GM06990 (cell line): ENCODE measurements at regions not wholly inside any gene's neighbourhood (a gene's known extent, or its start where the extent isn't known, plus 50 kb on each side); places are given as distances from the start of the nearest gene placed in this dataset.
"Not testable (repeated sequence)": the region's sequence is repeated elsewhere in the genome, so short reads cannot be mapped to it uniquely, and the experiment has no call there.

ENCODE experiments used
- DNase-seq: peaks from one replicate; pipeline ENCODE4 v3.0.0-alpha.2; 2011; ENCODE audit not compliant: insufficient read length; ENCODE audit errors: extremely low read depth
- H3K27me3 ChIP-seq: replicated peaks from 2 replicates; pipeline ENCODE4 v1.6.0; 2011; ENCODE audit warnings: low read length; ENCODE audit not compliant: control insufficient read depth, insufficient read depth
- H3K36me3 ChIP-seq: 2 replicates; pipeline ENCODE4 v1.5.1; 2011; ENCODE audit warnings: low read length; ENCODE audit not compliant: control insufficient read depth, insufficient read depth
- H3K4me3 ChIP-seq: replicated peaks from 2 replicates; pipeline ENCODE4 v1.5.1; 2011; ENCODE audit warnings: low read depth, mild to moderate bottlenecking, control low read depth, low read length
- CTCF ChIP-seq: IDR thresholded peaks from 2 replicates; pipeline ENCODE4 v1.5.1; 2011; ENCODE audit warnings: low read length, control low read depth, mild to moderate bottlenecking, inconsistent platforms; ENCODE audit not compliant: insufficient read depth, poor library complexity, severe bottlenecking

DNA sequence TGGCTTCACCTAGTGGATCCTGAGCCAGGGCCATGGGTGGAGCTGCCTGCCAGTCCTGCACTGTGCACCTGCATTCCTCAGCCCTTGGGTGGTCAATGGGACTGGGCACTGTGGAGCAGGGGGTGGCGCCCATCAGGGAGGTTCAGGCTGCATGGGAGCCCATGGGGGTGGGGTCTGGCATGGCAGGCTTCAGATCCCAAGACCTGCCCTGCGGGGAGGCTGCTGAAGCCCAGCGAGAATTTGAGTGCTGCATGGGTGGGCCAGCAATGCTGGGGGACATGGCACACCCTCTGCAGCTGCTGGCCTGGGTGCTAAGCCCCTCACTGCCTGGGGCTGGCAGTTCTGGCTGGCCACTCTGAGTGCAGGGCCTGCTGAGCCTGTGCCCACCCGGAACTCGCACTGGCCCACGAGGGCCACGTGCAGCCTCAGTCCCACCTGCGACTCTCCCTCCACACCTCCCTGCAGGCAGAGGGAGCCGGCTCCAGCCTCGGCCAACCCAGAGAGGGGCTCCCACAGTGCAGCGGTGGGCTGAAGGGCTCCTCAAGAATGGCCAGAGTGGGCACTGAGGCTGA is 270.0 kb downstream of the CENPC start:
- TF ChIP-seq CTCF: no peak
- no peak for DNase-seq
- Histone ChIP-seq H3K4me3 (no peak overlapping the region), H3K27me3 (no peaks in the 10 kb centered on the region), H3K36me3 (no peaks in the 10 kb centered on the region)

DNA sequence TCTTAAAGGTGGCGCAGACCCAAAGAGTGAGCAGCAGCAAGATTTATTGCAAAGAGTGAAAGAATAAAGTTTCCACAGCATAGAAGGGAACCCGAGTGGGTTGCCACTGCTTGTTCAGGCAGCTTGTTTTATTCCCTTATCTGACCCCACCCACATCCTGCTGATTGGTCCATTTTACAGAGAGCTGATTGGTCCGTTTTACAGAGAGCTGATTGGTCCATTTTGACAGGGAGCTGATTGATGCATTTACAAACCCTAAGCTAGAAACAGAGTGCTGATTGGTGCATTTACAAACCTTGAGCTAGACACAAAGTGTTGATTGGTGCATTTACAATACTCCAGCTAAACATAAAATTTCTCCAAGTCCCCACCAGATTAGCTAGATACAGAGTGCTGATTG is 270.6 kb downstream of the CENPC start:
- not testable (repeated sequence) for DNase-seq, H3K27me3 ChIP-seq, H3K36me3 ChIP-seq, H3K4me3 ChIP-seq

GRCh38 chr4:67273666-67274065 is 271.6 kb downstream of the CENPC start:
- Histone ChIP-seq H3K27me3 (no peaks in the 10 kb centered on the region), H3K4me3 (no peak overlapping the region), H3K36me3 (no peaks in the 10 kb centered on the region)
- TF ChIP-seq CTCF: no peak
- no peak for DNase-seq

DNA sequence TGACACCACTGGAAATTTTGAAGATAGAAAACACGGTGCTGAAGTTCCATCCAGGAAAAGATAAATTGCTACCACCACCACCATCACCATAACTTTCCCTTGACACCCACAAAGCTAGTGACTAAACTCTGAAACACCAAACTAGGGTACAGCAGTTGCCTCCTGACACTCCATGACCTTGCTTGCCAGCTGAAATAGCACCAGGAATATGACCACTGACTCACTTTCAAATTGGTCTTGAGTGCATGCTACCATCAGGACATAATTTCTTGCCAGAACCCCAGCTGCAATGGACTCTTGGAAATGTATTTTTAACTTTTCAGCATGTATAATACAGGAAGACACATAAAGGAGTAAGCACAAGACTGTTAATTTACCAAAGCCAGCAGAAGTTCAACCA is 283.3 kb downstream of the CENPC start:
- TF ChIP-seq CTCF: no peak
- Histone ChIP-seq H3K27me3 (no peaks in the 10 kb centered on the region), H3K4me3 (no peak overlapping the region), H3K36me3 (no peaks in the 10 kb centered on the region)
- no peak for DNase-seq

DNA sequence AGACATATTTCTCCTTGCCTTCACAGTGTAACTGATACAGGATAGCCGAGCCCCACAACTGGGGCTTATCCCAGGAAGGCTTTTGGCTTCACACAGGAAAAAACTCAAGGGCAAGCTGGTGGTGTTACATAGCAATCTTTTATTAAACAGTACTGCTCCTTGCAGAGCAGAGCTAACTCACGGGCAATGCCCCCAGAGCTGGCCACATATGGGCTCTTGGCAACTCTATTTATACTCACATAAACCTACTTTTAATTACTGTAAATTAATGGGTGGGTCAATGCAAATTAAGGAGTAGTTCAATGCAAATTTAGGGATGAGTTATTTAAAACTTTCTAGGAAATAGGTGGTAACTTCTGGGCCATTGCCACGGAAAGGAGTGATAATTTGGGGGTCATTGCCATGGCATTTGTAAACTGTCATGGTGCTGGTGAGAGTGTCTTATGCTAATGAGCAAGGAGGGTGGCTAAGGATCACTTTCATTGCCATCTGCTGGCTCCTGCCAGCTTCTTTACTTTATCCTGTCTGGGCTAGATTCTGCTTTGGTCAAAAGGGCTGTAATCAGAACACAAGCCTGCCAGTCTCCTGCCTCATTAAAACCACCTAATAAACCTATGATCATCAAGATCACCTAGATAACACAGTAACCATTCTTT is 288.8 kb downstream of the CENPC start:
- no peak overlapping the region for H3K4me3 ChIP-seq
- TF ChIP-seq CTCF: no peak
- H3K36me3 ChIP-seq: no peaks in the 10 kb centered on the region
- no peaks in the 10 kb centered on the region for H3K27me3 ChIP-seq
- DNase-seq: no peak

- DNase-seq: no peak
- Histone ChIP-seq H3K4me3 (no peak overlapping the region), H3K27me3 (no peaks in the 10 kb centered on the region), H3K36me3 (no peaks in the 10 kb centered on the region)
- no peak for TF ChIP-seq CTCF
Measured at GRCh38 chr4:67250131-67250896, 295.0 kb downstream of the CENPC start.
